Thoracic aorta (tissue), 2 donors: ENCODE measurements at regions not wholly inside any gene's neighbourhood (a gene's known extent, or its start where the extent isn't known, plus 50 kb on each side); places are given as distances from the start of the nearest gene placed in this dataset.

Experiments used
- ATAC-seq: fragments of 150-250 bp; one replicate; pipeline ENCODE4 v1.8.0; 2017; ENCODE audit warnings: low read depth; ENCODE audit not compliant: insufficient number of reproducible peaks, low FRiP score
- DNase-seq: peaks from one replicate; pipeline ENCODE4 v3.0.0-alpha.2; 2020; ENCODE audit warnings: low spot score
- H3K27ac ChIP-seq, 2 donors: fragments of 200-600 bp; sonication (generic); 1 replicate in 1 of 2; 2 replicates in 1 of 2; pipeline ENCODE4 v1.5.1; 2016; ENCODE audit warnings: mild to moderate bottlenecking in 2 of 2, moderate library complexity in 2 of 2
- H3K27me3 ChIP-seq: fragments of 200-600 bp; sonication (generic); replicated peaks from 2 replicates; pipeline ENCODE4 v1.6.0; 2016; ENCODE audit warnings: mild to moderate bottlenecking; ENCODE audit not compliant: insufficient read depth
- H3K36me3 ChIP-seq: fragments of 200-600 bp; sonication (generic); one replicate; pipeline ENCODE4 v1.5.1; 2016
- H3K4me1 ChIP-seq, 2 donors: fragments of 200-600 bp; sonication (generic); 1 replicate in 1 of 2; 2 replicates in 1 of 2; pipeline versions ENCODE4 v1.5.1 to v1.6.0; 2016; ENCODE audit warnings: low read depth in 2 of 2, mild to moderate bottlenecking in 1 of 2; ENCODE audit not compliant: control insufficient read depth in 1 of 2
- H3K4me3 ChIP-seq: fragments of 200-600 bp; sonication (generic); 2 replicates; pipeline ENCODE4 v1.5.1; 2016; ENCODE audit warnings: mild to moderate bottlenecking
- H3K9me3 ChIP-seq: fragments of 200-600 bp; sonication (generic); 2 replicates; pipeline ENCODE4 v1.5.1; 2016
- CTCF ChIP-seq: fragments of 200-600 bp; sonication (generic); IDR thresholded peaks from one replicate; pipeline ENCODE4 v1.5.1; 2019; ENCODE audit warnings: antibody characterized with exemption

GRCh38 chr2:180062178-180062577 lies 55.1 kb upstream of the CWC22 start:
- no peak for ATAC-seq
- H3K4me1 ChIP-seq, result no peaks in the 10 kb centered on the region
- no peak overlapping the region for H3K27ac ChIP-seq
- no peak for DNase-seq
- no peak for TF ChIP-seq CTCF
- no peaks in the 10 kb centered on the region for H3K27me3 ChIP-seq
- no peak overlapping the region for H3K4me3 ChIP-seq
- H3K36me3 ChIP-seq, result no peaks in the 10 kb centered on the region
- H3K9me3 ChIP-seq, result no peaks in the 10 kb centered on the region

- no peaks in the 10 kb centered on the region for H3K36me3 ChIP-seq
- no peaks in the 10 kb centered on the region for H3K27me3 ChIP-seq
- no peak overlapping the region for H3K4me3 ChIP-seq
- no peaks in the 10 kb centered on the region for H3K4me1 ChIP-seq
- H3K27ac ChIP-seq, result no peak overlapping the region
- DNase-seq (no peak), ATAC-seq (no peak)
- H3K9me3 ChIP-seq, result no peaks in the 10 kb centered on the region
- no peak for TF ChIP-seq CTCF
Measured at GRCh38 chr2:180061546-180061945, 54.4 kb upstream of the CWC22 start.

DNA sequence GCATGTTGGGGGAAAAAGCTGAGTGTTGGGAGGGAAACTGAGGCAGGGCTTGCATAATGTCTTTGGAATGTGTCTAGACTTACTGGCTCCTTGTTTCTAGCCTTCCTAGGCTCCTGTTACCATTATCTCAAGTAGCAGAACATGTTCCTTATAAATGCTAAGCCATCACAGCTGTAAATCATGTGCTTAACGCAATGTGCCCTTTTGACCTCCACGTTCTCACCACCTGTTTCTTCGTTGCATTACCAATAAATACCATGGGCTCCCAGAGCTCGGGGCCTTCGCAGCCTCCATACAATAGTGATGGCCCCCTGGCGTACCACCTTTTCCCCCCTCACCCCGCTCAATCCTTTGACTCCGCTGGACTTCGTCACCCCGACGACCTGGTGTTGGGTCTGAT lies 54.0 kb upstream of the CWC22 start:
- H3K27ac ChIP-seq, result no peak overlapping the region
- no peak for ATAC-seq

GRCh38 chr2:180058993-180059392 lies 51.9 kb upstream of the CWC22 start:
- Histone ChIP-seq H3K4me1 (no peaks in the 10 kb centered on the region), H3K4me3 (no peak overlapping the region), H3K9me3 (no peaks in the 10 kb centered on the region), H3K36me3 (no peaks in the 10 kb centered on the region), H3K27me3 (no peaks in the 10 kb centered on the region), H3K27ac (no peak overlapping the region)
- ATAC-seq (no peak), DNase-seq (no peak)
- TF ChIP-seq CTCF, result no peak

More for the DNA sequence above, 54.0 kb upstream of the CWC22 start:
- no peak for DNase-seq
- no peaks in the 10 kb centered on the region for H3K9me3 ChIP-seq
- H3K36me3 ChIP-seq, result no peaks in the 10 kb centered on the region
- H3K4me3 ChIP-seq, result no peak overlapping the region
- no peak for TF ChIP-seq CTCF
- H3K4me1 ChIP-seq, result no peaks in the 10 kb centered on the region
- H3K27me3 ChIP-seq, result no peaks in the 10 kb centered on the region

GRCh38 chr2:180057706-180058412 lies 50.8 kb upstream of the CWC22 start:
- H3K4me1 ChIP-seq, result no peaks in the 10 kb centered on the region
- ATAC-seq (no peak), DNase-seq (no peak)
- no peak overlapping the region for H3K4me3 ChIP-seq
- H3K27ac ChIP-seq, result no peak overlapping the region
- no peak for TF ChIP-seq CTCF
- H3K27me3 ChIP-seq, result no peaks in the 10 kb centered on the region
- H3K36me3 ChIP-seq, result no peaks in the 10 kb centered on the region
- no peaks in the 10 kb centered on the region for H3K9me3 ChIP-seq
